Hepatocyte (in vitro differentiated cells): ENCODE measurements at regions not wholly inside any gene's neighbourhood (a gene's known extent, or its start where the extent isn't known, plus 50 kb on each side); places are given as distances from the start of the nearest gene placed in this dataset.
A peak's percentile ranks its signal among the peaks of the same experiment; 100 is the strongest.

ENCODE experiments used
- DNase-seq: peaks from one replicate; pipeline ENCODE4 v3.0.0-alpha.2; 2016; ENCODE audit warnings: low spot score
- H2AFZ ChIP-seq: fragments of 200-600 bp; sonication (generic); 2 replicates; pipeline ENCODE4 v1.6.0; 2016; ENCODE audit warnings: antibody characterized with exemption, mild to moderate bottlenecking
- H3K27ac ChIP-seq: fragments of 200-600 bp; sonication (generic); 2 replicates; pipeline ENCODE4 v1.5.1; 2016; ENCODE audit warnings: mild to moderate bottlenecking
- H3K27me3 ChIP-seq: fragments of 200-600 bp; sonication (generic); 2 replicates; pipeline ENCODE4 v1.6.1; 2016
- H3K36me3 ChIP-seq: fragments of 200-600 bp; sonication (generic); replicated peaks from 2 replicates; pipeline ENCODE4 v1.5.1; 2016; ENCODE audit warnings: low read depth; ENCODE audit not compliant: insufficient read depth
- H3K4me1 ChIP-seq: fragments of 200-600 bp; sonication (generic); 2 replicates; pipeline ENCODE4 v1.5.1; 2016; ENCODE audit warnings: mild to moderate bottlenecking, moderate library complexity; ENCODE audit not compliant: insufficient read depth
- H3K4me2 ChIP-seq: fragments of 200-600 bp; sonication (generic); 2 replicates; pipeline ENCODE4 v1.6.0; 2016
- H3K4me3 ChIP-seq: fragments of 200-600 bp; sonication (generic); 2 replicates; pipeline ENCODE4 v1.5.1; 2016; ENCODE audit warnings: mild to moderate bottlenecking
- H3K79me2 ChIP-seq: fragments of 200-600 bp; sonication (generic); 2 replicates; pipeline ENCODE4 v1.6.0; 2017; ENCODE audit warnings: mild to moderate bottlenecking
- H3K9me2 ChIP-seq: fragments of 200-600 bp; sonication (generic); replicated peaks from 2 replicates; pipeline ENCODE4 v1.6.0; 2017; ENCODE audit warnings: mild to moderate bottlenecking; ENCODE audit not compliant: insufficient read depth
- H3K9me3 ChIP-seq: fragments of 200-600 bp; sonication (generic); 2 replicates; pipeline ENCODE4 v1.5.1; 2016; ENCODE audit warnings: low read depth, mild to moderate bottlenecking
- H4K20me1 ChIP-seq: fragments of 200-600 bp; sonication (generic); 2 replicates; pipeline ENCODE4 v1.6.0; 2016; ENCODE audit warnings: mild to moderate bottlenecking; ENCODE audit not compliant: insufficient read depth, poor library complexity, severe bottlenecking
- EZH2 ChIP-seq: fragments of 200-600 bp; sonication (generic); IDR thresholded peaks from 2 replicates; pipeline ENCODE4 v1.6.1; 2016; ENCODE audit warnings: antibody characterized with exemption, mild to moderate bottlenecking, borderline replicate concordance
- EZH2phosphoT487 ChIP-seq: fragments of 200-600 bp; sonication (generic); IDR thresholded peaks from one replicate; pipeline ENCODE4 v1.6.1; 2018; ENCODE audit warnings: antibody characterized with exemption, mild to moderate bottlenecking, low read depth, moderate library complexity; ENCODE audit not compliant: unreplicated experiment, severe bottlenecking
- WGBS: methylation state at CpG from one replicate; pipeline ENCODE4 v1.1.6; 2016; ENCODE audit warnings: low lambda C conversion rate; ENCODE audit errors: missing lambda C conversion rate; 5-methylcytosine and 5-hydroxymethylcytosine counted together
- TF ChIP-seq, protein P1 (sequence below): fragments of 200-600 bp; sonication (generic); IDR thresholded peaks from 2 replicates; pipeline ENCODE4 v1.5.1; 2016; ENCODE audit warnings: antibody characterized with exemption, mild to moderate bottlenecking; ENCODE audit not compliant: poor library complexity

DNA sequence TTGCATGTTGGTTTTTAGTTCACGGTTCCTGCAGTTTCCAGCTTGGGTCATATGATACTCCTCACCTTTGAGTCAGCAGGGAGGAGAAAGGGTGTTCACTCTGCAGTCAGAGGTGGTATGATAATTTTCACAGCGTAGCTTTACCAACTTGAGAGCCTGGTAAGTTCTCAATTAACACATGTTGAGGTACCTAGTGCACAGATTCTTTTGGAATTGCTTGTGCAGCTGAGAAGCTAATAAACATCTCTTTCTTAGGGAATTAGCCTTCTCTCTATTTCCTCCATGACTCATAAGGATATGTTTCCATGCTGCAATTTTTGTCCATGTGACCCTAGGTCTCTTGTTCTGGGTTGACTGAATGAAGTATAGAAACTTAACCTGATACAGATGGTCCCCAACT, 166.6 kb downstream of the KIF20B start:
- Histone ChIP-seq H4K20me1 (no peaks in the 10 kb centered on the region), H3K4me2 (no peak overlapping the region), H3K4me1 (peaks cover 7% of the 10 kb centered on the region), H3K79me2 (no peaks in the 10 kb centered on the region), H3K9me2 (no peaks in the 10 kb centered on the region), H3K9me3 (no peaks in the 10 kb centered on the region), H2AFZ (no peak overlapping the region), H3K4me3 (no peak overlapping the region), H3K27me3 (no peaks in the 10 kb centered on the region), H3K27ac (peak overlapping the region; percentile 26), H3K36me3 (no peaks in the 10 kb centered on the region)
- TF ChIP-seq, protein P1, sequence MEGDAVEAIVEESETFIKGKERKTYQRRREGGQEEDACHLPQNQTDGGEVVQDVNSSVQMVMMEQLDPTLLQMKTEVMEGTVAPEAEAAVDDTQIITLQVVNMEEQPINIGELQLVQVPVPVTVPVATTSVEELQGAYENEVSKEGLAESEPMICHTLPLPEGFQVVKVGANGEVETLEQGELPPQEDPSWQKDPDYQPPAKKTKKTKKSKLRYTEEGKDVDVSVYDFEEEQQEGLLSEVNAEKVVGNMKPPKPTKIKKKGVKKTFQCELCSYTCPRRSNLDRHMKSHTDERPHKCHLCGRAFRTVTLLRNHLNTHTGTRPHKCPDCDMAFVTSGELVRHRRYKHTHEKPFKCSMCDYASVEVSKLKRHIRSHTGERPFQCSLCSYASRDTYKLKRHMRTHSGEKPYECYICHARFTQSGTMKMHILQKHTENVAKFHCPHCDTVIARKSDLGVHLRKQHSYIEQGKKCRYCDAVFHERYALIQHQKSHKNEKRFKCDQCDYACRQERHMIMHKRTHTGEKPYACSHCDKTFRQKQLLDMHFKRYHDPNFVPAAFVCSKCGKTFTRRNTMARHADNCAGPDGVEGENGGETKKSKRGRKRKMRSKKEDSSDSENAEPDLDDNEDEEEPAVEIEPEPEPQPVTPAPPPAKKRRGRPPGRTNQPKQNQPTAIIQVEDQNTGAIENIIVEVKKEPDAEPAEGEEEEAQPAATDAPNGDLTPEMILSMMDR, result no peak
- TF ChIP-seq EZH2, result no peak
- TF ChIP-seq EZH2phosphoT487, result no peak
- DNase-seq, result peak; percentile 17
- 72% methylated on average over 2 of the region's 2 CpGs for WGBS

DNA sequence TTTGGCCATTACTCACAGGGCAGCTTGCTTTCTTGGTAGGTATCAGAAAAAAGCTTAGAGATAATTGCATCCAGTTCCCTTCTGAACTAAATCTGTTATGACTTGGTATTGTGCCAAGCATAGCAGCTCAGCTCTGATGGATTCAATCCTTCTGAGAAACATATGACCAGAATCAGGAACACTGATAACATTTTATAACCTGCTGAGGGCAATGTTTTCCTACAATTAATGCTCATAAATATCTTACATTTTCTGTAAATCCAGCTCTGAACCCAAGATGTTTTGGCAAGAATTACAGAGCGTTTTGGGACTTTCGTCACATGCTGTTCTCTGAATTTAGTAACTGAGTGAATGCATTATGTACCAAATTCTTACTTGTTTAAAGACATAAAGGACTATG, 167.8 kb downstream of the KIF20B start:
- peak; percentile 11 for DNase-seq
- H3K4me2 ChIP-seq, result no peak overlapping the region
- no peaks in the 10 kb centered on the region for H3K36me3 ChIP-seq
- H4K20me1 ChIP-seq, result no peaks in the 10 kb centered on the region
- TF ChIP-seq EZH2phosphoT487 (no peak), EZH2 (no peak)
- TF ChIP-seq, protein P1, result no peak
- no peaks in the 10 kb centered on the region for H3K9me2 ChIP-seq
- 33% methylated on average over 2 of the region's 2 CpGs for WGBS
- H3K4me1 ChIP-seq, result peaks cover 7% of the 10 kb centered on the region
- no peaks in the 10 kb centered on the region for H3K79me2 ChIP-seq
- no peaks in the 10 kb centered on the region for H3K9me3 ChIP-seq
- H3K27me3 ChIP-seq, result no peaks in the 10 kb centered on the region
- no peak overlapping the region for H2AFZ ChIP-seq
- H3K4me3 ChIP-seq, result no peak overlapping the region
- H3K27ac ChIP-seq, result peak overlapping the region; percentile 17

DNA sequence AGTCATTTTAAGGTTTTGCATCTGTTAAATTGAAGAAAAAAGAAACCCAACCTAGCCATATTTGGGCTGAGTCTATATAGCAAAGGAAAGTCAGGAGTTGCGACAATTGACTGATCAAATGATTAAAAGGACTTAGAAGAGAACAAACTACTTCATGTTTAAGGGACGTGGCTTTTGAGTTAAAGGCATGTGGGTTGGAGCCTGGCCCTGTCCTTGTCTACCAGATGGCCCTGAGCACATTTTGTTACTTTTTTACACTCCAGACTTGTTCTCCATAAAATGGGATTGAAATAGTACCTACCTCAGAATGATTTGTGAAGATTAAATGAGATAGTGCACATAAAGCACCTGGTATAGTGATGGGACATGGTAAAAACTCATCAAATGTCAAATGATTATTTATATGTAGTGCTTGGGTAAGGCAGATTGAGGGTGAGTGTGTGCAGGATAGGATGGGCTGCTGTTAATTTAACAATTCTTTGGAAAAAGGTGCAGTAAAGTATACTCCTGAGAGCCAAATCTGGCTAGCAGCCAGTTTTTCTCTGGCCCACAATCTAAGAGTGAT, 168.3 kb downstream of the KIF20B start:
- Histone ChIP-seq H3K4me2 (no peak overlapping the region), H3K9me3 (no peaks in the 10 kb centered on the region), H3K36me3 (no peaks in the 10 kb centered on the region), H3K27ac (peak overlapping the region; percentile 17), H3K27me3 (no peaks in the 10 kb centered on the region), H3K79me2 (no peaks in the 10 kb centered on the region), H3K9me2 (no peaks in the 10 kb centered on the region), H3K4me1 (peaks cover 7% of the 10 kb centered on the region), H2AFZ (no peak overlapping the region), H3K4me3 (no peak overlapping the region), H4K20me1 (no peaks in the 10 kb centered on the region)
- no peak for DNase-seq
- TF ChIP-seq EZH2phosphoT487 (no peak), EZH2 (no peak)
- TF ChIP-seq, protein P1, result no peak
- WGBS, result 80% methylated on average over 2 of the region's 2 CpGs
